Suprapubic skin (tissue), 4 donors: ENCODE measurements at regions not wholly inside any gene's neighbourhood (a gene's known extent, or its start where the extent isn't known, plus 50 kb on each side); places are given as distances from the start of the nearest gene placed in this dataset.

ENCODE experiments used
- CTCF ChIP-seq, 2 donors: fragments of 200-600 bp in 1 of 2; fragments of 450-650 bp in 1 of 2; sonication (generic) in 1 of 2; IDR thresholded peaks; one replicate each; pipeline ENCODE4 v1.5.1; 2016 to 2019; ENCODE audit warnings: antibody characterized with exemption in 2 of 2, mild to moderate bottlenecking in 1 of 2, moderate library complexity in 1 of 2
- EP300 ChIP-seq: sonication (generic); formaldehyde crosslinking; IDR thresholded peaks from one replicate; pipeline ENCODE4 v1.6.1; 2017; ENCODE audit warnings: antibody characterized with exemption
- POLR2AphosphoS5 ChIP-seq, 3 donors: sonication (generic); formaldehyde crosslinking; IDR thresholded peaks; one replicate each; pipeline ENCODE4 v1.6.1; 2017; ENCODE audit warnings: antibody characterized with exemption in 3 of 3

GRCh38 chr11:106418791-106419190 is 341.3 kb downstream of the AASDHPPT start:
- TF ChIP-seq CTCF (IDR thresholded peaks at IDR 0.05) (no peak), EP300 (no peak), POLR2AphosphoS5 (IDR thresholded peaks at IDR 0.05) (no peak)
